ENCODE measurements at regions not wholly inside any gene's neighbourhood (a gene's known extent, or its start where the extent isn't known, plus 50 kb on each side); places are given as distances from the start of the nearest gene placed in this dataset.

DNA sequence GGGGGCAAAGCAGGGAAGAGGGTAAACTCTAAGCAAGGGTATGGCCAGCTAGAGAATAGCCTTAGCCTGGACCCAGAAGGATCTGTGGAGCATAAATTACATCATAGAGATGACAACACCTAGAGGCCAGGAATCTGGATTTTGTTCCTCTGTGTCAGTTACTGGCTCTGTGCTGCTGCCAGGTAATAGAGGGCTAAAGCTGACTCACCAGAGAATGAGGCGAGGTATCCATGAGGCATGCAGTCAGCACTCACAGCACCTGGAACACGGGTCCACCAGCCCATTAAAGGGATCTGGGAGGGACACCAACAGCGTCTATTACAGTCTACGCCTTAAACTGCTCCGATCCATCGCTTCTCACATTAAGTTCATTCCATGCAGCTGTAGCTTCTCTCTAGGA is 74.9 kb upstream of the CMKLR1 start:
- no TSS peak for BruUV-seq (replicated peaks)
- ChIA-PET CTCF (ENCODE audit: low intra/inter-chr PET ratio) (no interaction called here), POLR2A (no interaction called here)
- ATAC-seq (no peak), FAIRE-seq (no peak), DNase-seq (ENCODE audit: extremely low read depth in 1 of 4, low spot score in 3 of 4) (no peak)
- H3K9me3 ChIP-seq (replicated peaks; ENCODE audit: control insufficient read depth, insufficient read depth, low read depth, low read length): no peaks in the 10 kb centered on the region
- intact Hi-C loops (cut with micrococcal nuclease): no loop called here
- 1% methylated on average over 6 of the region's 6 CpGs for WGBS (ENCODE audit: insufficient coverage, low coverage, missing lambda C conversion rate)
- H2AFZ ChIP-seq (ENCODE audit: low read depth, low read length): no peak overlapping the region
- in situ Hi-C loops (cut with MboI): no loop called here
- H3K27ac ChIP-seq (ENCODE audit: extremely low read depth, low read depth, low read length): no peak overlapping the region
- H3K9me1 ChIP-seq (ENCODE audit: control insufficient read depth, insufficient read depth, low read length): no peaks in the 10 kb centered on the region
- no peaks in the 10 kb centered on the region for H3K36me3 ChIP-seq (ENCODE audit: control insufficient read depth, insufficient read depth, low read length)
- no peak overlapping the region for H3K4me3 ChIP-seq
- no peak overlapping the region for H3K4me2 ChIP-seq (ENCODE audit: insufficient read depth, low read length)
- H3K9ac ChIP-seq (ENCODE audit: insufficient read depth in 1 of 2, low read depth in 2 of 2, low read length in 2 of 2): no peak overlapping the region
- H4K20me1 ChIP-seq (replicated peaks; ENCODE audit: control insufficient read depth, insufficient read depth, low read length): no peaks in the 10 kb centered on the region
- no peaks in the 10 kb centered on the region for H3K4me1 ChIP-seq (replicated peaks in 1 of 2; ENCODE audit: control insufficient read depth in 2 of 2, insufficient read depth in 2 of 2, low read length in 2 of 2)
- peaks cover 0 to 18% of the 10 kb centered on the region in 2 experiments; a peak in 3 of 5 replicates for H3K27me3 ChIP-seq (ENCODE audit: control insufficient read depth in 2 of 2, insufficient read depth in 2 of 2, low read length in 2 of 2)
- H3K79me2 ChIP-seq (ENCODE audit: control insufficient read depth, insufficient read depth, low read length): no peaks in the 10 kb centered on the region
- TF ChIP-seq, protein P1, sequence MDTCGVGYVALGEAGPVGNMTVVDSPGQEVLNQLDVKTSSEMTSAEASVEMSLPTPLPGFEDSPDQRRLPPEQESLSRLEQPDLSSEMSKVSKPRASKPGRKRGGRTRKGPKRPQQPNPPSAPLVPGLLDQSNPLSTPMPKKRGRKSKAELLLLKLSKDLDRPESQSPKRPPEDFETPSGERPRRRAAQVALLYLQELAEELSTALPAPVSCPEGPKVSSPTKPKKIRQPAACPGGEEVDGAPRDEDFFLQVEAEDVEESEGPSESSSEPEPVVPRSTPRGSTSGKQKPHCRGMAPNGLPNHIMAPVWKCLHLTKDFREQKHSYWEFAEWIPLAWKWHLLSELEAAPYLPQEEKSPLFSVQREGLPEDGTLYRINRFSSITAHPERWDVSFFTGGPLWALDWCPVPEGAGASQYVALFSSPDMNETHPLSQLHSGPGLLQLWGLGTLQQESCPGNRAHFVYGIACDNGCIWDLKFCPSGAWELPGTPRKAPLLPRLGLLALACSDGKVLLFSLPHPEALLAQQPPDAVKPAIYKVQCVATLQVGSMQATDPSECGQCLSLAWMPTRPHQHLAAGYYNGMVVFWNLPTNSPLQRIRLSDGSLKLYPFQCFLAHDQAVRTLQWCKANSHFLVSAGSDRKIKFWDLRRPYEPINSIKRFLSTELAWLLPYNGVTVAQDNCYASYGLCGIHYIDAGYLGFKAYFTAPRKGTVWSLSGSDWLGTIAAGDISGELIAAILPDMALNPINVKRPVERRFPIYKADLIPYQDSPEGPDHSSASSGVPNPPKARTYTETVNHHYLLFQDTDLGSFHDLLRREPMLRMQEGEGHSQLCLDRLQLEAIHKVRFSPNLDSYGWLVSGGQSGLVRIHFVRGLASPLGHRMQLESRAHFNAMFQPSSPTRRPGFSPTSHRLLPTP (IDR thresholded peaks at IDR 0.05; ENCODE audit: borderline replicate concordance, extremely low read depth, insufficient read length): no peak
- no peak for TF ChIP-seq PKNOX1 (IDR thresholded peaks at IDR 0.05)
- TF ChIP-seq SOX6 (IDR thresholded peaks at IDR 0.05): no peak
- TF ChIP-seq ZSCAN29 (IDR thresholded peaks at IDR 0.05): no peak
- TF ChIP-seq EWSR1 (IDR thresholded peaks at IDR 0.05; ENCODE audit: borderline replicate concordance, low read depth, partially characterized antibody): no peak
- TF ChIP-seq MAFK (IDR thresholded peaks at IDR 0.05; ENCODE audit: low read length): no peak
- TF ChIP-seq SAFB2 (IDR thresholded peaks at IDR 0.05; ENCODE audit: borderline replicate concordance, low read depth, low read length, severe bottlenecking): no peak
- no peak for TF ChIP-seq ZNF75A (CRISPR knock-in tag; IDR thresholded peaks at IDR 0.05)
- TF ChIP-seq ZNF263 (CRISPR knock-in tag; IDR thresholded peaks at IDR 0.05; ENCODE audit: borderline replicate concordance): no peak
- TF ChIP-seq FOXJ2 (tag; IDR thresholded peaks at IDR 0.05): no peak
- TF ChIP-seq, protein P2, sequence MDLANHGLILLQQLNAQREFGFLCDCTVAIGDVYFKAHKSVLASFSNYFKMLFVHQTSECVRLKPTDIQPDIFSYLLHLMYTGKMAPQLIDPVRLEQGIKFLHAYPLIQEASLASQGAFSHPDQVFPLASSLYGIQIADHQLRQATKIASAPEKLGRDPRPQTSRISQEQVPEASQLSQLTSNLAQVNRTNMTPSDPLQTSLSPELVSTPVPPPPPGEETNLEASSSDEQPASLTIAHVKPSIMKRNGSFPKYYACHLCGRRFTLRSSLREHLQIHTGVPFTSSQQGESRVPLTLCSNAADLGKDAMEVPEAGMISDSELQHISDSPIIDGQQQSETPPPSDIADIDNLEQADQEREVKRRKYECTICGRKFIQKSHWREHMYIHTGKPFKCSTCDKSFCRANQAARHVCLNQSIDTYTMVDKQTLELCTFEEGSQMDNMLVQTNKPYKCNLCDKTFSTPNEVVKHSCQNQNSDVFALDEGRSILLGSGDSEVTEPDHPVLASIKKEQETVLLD (IDR thresholded peaks at IDR 0.05): no peak
- no peak for TF ChIP-seq ZKSCAN1 (IDR thresholded peaks at IDR 0.05; ENCODE audit: low read depth, low read length)
- TF ChIP-seq, protein P3, sequence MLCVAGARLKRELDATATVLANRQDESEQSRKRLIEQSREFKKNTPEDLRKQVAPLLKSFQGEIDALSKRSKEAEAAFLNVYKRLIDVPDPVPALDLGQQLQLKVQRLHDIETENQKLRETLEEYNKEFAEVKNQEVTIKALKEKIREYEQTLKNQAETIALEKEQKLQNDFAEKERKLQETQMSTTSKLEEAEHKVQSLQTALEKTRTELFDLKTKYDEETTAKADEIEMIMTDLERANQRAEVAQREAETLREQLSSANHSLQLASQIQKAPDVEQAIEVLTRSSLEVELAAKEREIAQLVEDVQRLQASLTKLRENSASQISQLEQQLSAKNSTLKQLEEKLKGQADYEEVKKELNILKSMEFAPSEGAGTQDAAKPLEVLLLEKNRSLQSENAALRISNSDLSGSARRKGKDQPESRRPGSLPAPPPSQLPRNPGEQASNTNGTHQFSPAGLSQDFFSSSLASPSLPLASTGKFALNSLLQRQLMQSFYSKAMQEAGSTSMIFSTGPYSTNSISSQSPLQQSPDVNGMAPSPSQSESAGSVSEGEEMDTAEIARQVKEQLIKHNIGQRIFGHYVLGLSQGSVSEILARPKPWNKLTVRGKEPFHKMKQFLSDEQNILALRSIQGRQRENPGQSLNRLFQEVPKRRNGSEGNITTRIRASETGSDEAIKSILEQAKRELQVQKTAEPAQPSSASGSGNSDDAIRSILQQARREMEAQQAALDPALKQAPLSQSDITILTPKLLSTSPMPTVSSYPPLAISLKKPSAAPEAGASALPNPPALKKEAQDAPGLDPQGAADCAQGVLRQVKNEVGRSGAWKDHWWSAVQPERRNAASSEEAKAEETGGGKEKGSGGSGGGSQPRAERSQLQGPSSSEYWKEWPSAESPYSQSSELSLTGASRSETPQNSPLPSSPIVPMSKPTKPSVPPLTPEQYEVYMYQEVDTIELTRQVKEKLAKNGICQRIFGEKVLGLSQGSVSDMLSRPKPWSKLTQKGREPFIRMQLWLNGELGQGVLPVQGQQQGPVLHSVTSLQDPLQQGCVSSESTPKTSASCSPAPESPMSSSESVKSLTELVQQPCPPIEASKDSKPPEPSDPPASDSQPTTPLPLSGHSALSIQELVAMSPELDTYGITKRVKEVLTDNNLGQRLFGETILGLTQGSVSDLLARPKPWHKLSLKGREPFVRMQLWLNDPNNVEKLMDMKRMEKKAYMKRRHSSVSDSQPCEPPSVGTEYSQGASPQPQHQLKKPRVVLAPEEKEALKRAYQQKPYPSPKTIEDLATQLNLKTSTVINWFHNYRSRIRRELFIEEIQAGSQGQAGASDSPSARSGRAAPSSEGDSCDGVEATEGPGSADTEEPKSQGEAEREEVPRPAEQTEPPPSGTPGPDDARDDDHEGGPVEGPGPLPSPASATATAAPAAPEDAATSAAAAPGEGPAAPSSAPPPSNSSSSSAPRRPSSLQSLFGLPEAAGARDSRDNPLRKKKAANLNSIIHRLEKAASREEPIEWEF (CRISPR knock-in tag; IDR thresholded peaks at IDR 0.05): no peak
- no peak for TF ChIP-seq STAG1 (CRISPR knock-in tag; IDR thresholded peaks at IDR 0.05; ENCODE audit: borderline replicate concordance)

Data from K562 (cell line).